Astrocyte (in vitro differentiated cells and primary cell): ENCODE measurements at regions not wholly inside any gene's neighbourhood (a gene's known extent, or its start where the extent isn't known, plus 50 kb on each side); places are given as distances from the start of the nearest gene placed in this dataset.

Experiments
- DNase-seq: peaks from one replicate; pipeline ENCODE4 v3.0.0-alpha.2; 2010; ENCODE audit warnings: low read depth
- FAIRE-seq: peaks from 2 replicates; lab custom pipeline; 2011; peaks lifted over from hg19 to GRCh38; lab: Jason Lieb, UNC
- H2AFZ ChIP-seq: 2 replicates; pipeline ENCODE4 v1.6.0; 2012; ENCODE audit warnings: low read depth, low read length, inconsistent platforms
- H3K27ac ChIP-seq: 2 replicates; pipeline ENCODE4 v1.5.1; 2011; ENCODE audit warnings: low read depth, low read length, inconsistent platforms
- H3K27me3 ChIP-seq: 2 replicates; pipeline ENCODE4 v1.6.0; 2011; ENCODE audit warnings: low read length, inconsistent platforms; ENCODE audit not compliant: insufficient read depth
- H3K36me3 ChIP-seq: 2 replicates; pipeline ENCODE4 v1.5.1; 2011; ENCODE audit warnings: low read length, inconsistent platforms; ENCODE audit not compliant: insufficient read depth
- H3K4me1 ChIP-seq: 2 replicates; pipeline ENCODE4 v1.5.1; 2011; ENCODE audit warnings: low read length, inconsistent platforms; ENCODE audit not compliant: insufficient read depth
- H3K4me2 ChIP-seq: 2 replicates; pipeline ENCODE4 v1.6.0; 2012; ENCODE audit warnings: low read length, inconsistent platforms
- H3K4me3 ChIP-seq: 2 replicates; pipeline ENCODE4 v1.5.1; 2011; ENCODE audit warnings: low read depth, mild to moderate bottlenecking, low read length, inconsistent platforms; ENCODE audit not compliant: insufficient read depth
- H3K79me2 ChIP-seq: 2 replicates; pipeline ENCODE4 v1.6.0; 2012; ENCODE audit warnings: mild to moderate bottlenecking, low read length, inconsistent platforms; ENCODE audit not compliant: insufficient read depth
- H3K9ac ChIP-seq: 2 replicates; pipeline ENCODE4 v1.6.0; 2012; ENCODE audit warnings: mild to moderate bottlenecking, low read length, inconsistent platforms
- H3K9me3 ChIP-seq: 2 replicates; pipeline ENCODE4 v1.5.1; 2012; ENCODE audit warnings: low read depth, mild to moderate bottlenecking, low read length, inconsistent platforms; ENCODE audit not compliant: insufficient read depth
- H4K20me1 ChIP-seq: 2 replicates; pipeline ENCODE4 v1.6.0; 2012; ENCODE audit warnings: low read length, inconsistent platforms; ENCODE audit not compliant: insufficient read depth
- H3K27ac Mint-ChIP-seq: one replicate; pipeline ENCODE4 v1.8.0; 2021; ENCODE audit warnings: mild to moderate bottlenecking, mixed read lengths; ENCODE audit not compliant: unreplicated experiment
- H3K27me3 Mint-ChIP-seq: one replicate; pipeline ENCODE4 v1.8.0; 2021; ENCODE audit warnings: low read depth, mixed read lengths; ENCODE audit not compliant: unreplicated experiment
- H3K36me3 Mint-ChIP-seq: one replicate; pipeline ENCODE4 v1.8.0; 2021; ENCODE audit warnings: low read depth, mixed read lengths; ENCODE audit not compliant: unreplicated experiment
- H3K4me1 Mint-ChIP-seq: one replicate; pipeline ENCODE4 v1.8.0; 2021; ENCODE audit warnings: low read depth, mixed read lengths; ENCODE audit not compliant: unreplicated experiment
- H3K4me3 Mint-ChIP-seq: one replicate; pipeline ENCODE4 v1.8.0; 2021; ENCODE audit warnings: mild to moderate bottlenecking, moderate library complexity, mixed read lengths; ENCODE audit not compliant: unreplicated experiment
- H3K9me3 Mint-ChIP-seq: one replicate; pipeline ENCODE4 v1.8.0; 2021; ENCODE audit warnings: mild to moderate bottlenecking, mixed read lengths; ENCODE audit not compliant: unreplicated experiment
- EZH2 ChIP-seq: IDR thresholded peaks from 2 replicates; pipeline ENCODE4 v1.6.1; 2012; ENCODE audit warnings: mild to moderate bottlenecking, low read length, inconsistent platforms; ENCODE audit not compliant: insufficient read depth
- TF ChIP-seq, protein P1 (sequence below): IDR thresholded peaks from 2 replicates; pipeline ENCODE4 v1.5.1; 2011; ENCODE audit warnings: low read depth, mild to moderate bottlenecking, inconsistent platforms, low read length, moderate library complexity; ENCODE audit not compliant: insufficient read depth

DNA sequence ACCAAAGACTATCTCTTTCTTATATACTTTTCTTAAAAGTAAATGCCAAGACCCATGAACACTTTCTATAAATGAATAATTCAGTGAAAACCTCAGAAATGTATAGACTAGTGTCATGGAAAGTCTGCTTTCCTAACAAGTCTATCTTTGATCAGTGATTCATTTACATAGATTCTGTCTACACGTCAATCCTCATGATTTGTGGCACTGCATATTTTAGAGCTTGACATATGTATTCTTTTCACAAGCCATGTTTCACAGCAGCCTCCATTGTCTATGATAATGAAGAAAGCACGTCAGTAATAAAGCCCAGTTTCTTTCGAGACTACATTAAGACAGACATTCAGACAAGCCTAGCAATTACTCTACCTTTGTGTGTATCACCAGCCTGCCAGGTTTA, 486.6 kb downstream of the IRS1 start:
- peaks cover 2% of the 10 kb centered on the region for H3K9me3 Mint-ChIP-seq
- Histone ChIP-seq H3K4me3 (no peak overlapping the region), H3K9ac (no peak overlapping the region), H3K79me2 (no peaks in the 10 kb centered on the region), H3K36me3 (no peaks in the 10 kb centered on the region), H3K9me3 (no peaks in the 10 kb centered on the region), H3K27ac (no peak overlapping the region), H3K4me1 (no peaks in the 10 kb centered on the region), H2AFZ (no peak overlapping the region), H4K20me1 (no peaks in the 10 kb centered on the region), H3K27me3 (no peaks in the 10 kb centered on the region), H3K4me2 (no peak overlapping the region)
- H3K4me1 Mint-ChIP-seq, result peaks cover 8% of the 10 kb centered on the region
- no peak for TF ChIP-seq EZH2
- TF ChIP-seq, protein P1, sequence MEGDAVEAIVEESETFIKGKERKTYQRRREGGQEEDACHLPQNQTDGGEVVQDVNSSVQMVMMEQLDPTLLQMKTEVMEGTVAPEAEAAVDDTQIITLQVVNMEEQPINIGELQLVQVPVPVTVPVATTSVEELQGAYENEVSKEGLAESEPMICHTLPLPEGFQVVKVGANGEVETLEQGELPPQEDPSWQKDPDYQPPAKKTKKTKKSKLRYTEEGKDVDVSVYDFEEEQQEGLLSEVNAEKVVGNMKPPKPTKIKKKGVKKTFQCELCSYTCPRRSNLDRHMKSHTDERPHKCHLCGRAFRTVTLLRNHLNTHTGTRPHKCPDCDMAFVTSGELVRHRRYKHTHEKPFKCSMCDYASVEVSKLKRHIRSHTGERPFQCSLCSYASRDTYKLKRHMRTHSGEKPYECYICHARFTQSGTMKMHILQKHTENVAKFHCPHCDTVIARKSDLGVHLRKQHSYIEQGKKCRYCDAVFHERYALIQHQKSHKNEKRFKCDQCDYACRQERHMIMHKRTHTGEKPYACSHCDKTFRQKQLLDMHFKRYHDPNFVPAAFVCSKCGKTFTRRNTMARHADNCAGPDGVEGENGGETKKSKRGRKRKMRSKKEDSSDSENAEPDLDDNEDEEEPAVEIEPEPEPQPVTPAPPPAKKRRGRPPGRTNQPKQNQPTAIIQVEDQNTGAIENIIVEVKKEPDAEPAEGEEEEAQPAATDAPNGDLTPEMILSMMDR, result no peak
- FAIRE-seq (no peak), DNase-seq (no peak)
- no peak overlapping the region for H3K27ac Mint-ChIP-seq
- H3K4me3 Mint-ChIP-seq, result no peak overlapping the region
- no peaks in the 10 kb centered on the region for H3K27me3 Mint-ChIP-seq
- H3K36me3 Mint-ChIP-seq, result no peaks in the 10 kb centered on the region

DNA sequence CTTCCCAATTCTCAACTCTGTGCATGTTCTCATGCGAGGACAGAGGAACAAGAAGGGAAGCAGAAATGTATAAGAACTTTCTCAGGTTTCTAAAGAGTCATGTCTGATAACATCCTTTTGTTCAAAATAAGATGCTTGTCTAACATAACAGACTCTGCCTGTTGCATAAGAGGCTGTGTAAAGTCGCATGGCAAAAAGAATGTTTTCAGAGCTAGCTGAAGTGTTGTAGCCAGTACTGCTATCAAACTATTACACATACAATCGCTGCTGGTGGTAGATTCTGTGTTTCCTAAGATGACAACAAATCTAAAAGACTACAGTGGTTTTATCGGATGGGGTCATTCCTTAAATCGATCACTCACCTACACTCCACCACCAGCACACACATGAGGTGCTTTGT, 487.5 kb downstream of the IRS1 start:
- no peak overlapping the region for H2AFZ ChIP-seq
- no peaks in the 10 kb centered on the region for H3K36me3 ChIP-seq
- no peak overlapping the region for H3K27ac Mint-ChIP-seq
- no peaks in the 10 kb centered on the region for H3K9me3 ChIP-seq
- no peak overlapping the region for H3K4me2 ChIP-seq
- no peak overlapping the region for H3K4me3 Mint-ChIP-seq
- H4K20me1 ChIP-seq, result no peaks in the 10 kb centered on the region
- H3K27me3 Mint-ChIP-seq, result no peaks in the 10 kb centered on the region
- no peak for FAIRE-seq
- no peaks in the 10 kb centered on the region for H3K4me1 ChIP-seq
- H3K27ac ChIP-seq, result no peak overlapping the region
- H3K4me3 ChIP-seq, result no peak overlapping the region
- no peak overlapping the region for H3K9ac ChIP-seq
- TF ChIP-seq EZH2, result no peak
- TF ChIP-seq, protein P1, result no peak
- peaks cover 2% of the 10 kb centered on the region for H3K9me3 Mint-ChIP-seq
- no peaks in the 10 kb centered on the region for H3K79me2 ChIP-seq
- no peak for DNase-seq
- no peaks in the 10 kb centered on the region for H3K36me3 Mint-ChIP-seq
- peaks cover 5% of the 10 kb centered on the region for H3K4me1 Mint-ChIP-seq
- H3K27me3 ChIP-seq, result no peaks in the 10 kb centered on the region

DNA sequence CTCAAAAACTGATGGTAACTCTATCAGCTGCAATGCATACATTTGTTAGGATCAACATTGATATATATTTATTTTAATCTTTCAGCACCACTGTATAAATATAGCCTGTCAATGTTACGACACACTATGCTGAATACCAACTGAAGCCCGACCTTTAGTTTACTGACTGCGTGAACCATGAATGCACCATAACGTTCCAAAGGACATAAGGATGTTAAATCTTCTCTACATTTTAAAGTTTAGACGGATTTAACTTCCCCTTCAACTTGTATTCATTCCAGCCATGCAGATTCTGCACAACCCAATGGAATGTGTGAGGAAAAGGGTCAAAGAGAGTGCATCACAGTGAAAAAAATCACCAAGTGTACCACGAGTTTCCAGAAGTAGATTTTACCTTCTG, 489.5 kb downstream of the IRS1 start:
- FAIRE-seq, result peak; percentile 5
- TF ChIP-seq, protein P1, result no peak
- no peak for TF ChIP-seq EZH2
- Histone ChIP-seq H3K79me2 (no peaks in the 10 kb centered on the region), H3K9me3 (no peaks in the 10 kb centered on the region), H3K27ac (no peak overlapping the region), H3K4me3 (no peak overlapping the region), H3K4me2 (no peak overlapping the region), H3K9ac (no peak overlapping the region), H4K20me1 (no peaks in the 10 kb centered on the region), H3K27me3 (no peaks in the 10 kb centered on the region), H3K36me3 (no peaks in the 10 kb centered on the region), H3K4me1 (no peaks in the 10 kb centered on the region), H2AFZ (no peak overlapping the region)
- no peak overlapping the region for H3K27ac Mint-ChIP-seq
- H3K36me3 Mint-ChIP-seq, result no peaks in the 10 kb centered on the region
- DNase-seq, result peak; percentile 47
- peaks cover 2% of the 10 kb centered on the region for H3K4me1 Mint-ChIP-seq
- no peaks in the 10 kb centered on the region for H3K27me3 Mint-ChIP-seq
- no peaks in the 10 kb centered on the region for H3K9me3 Mint-ChIP-seq
- H3K4me3 Mint-ChIP-seq, result no peak overlapping the region
